VCaP (cell line): ENCODE measurements at regions not wholly inside any gene's neighbourhood (a gene's known extent, or its start where the extent isn't known, plus 50 kb on each side); places are given as distances from the start of the nearest gene placed in this dataset.

ENCODE experiments used
- H3K27ac ChIP-seq: fragments of 450-650 bp; 2 replicates; pipeline ENCODE4 v1.5.1; 2017
- TF ChIP-seq, protein P1 (sequence below): fragments of 450-650 bp; conservative IDR thresholded peaks from 2 replicates; pipeline ENCODE4 v1.5.1; 2017; ENCODE audit warnings: mild to moderate bottlenecking, moderate library complexity

GRCh38 chr12:78617683-78618082, 246.9 kb upstream of the SYT1 start:
- H3K27ac ChIP-seq = no peak overlapping the region
- TF ChIP-seq, protein P1, sequence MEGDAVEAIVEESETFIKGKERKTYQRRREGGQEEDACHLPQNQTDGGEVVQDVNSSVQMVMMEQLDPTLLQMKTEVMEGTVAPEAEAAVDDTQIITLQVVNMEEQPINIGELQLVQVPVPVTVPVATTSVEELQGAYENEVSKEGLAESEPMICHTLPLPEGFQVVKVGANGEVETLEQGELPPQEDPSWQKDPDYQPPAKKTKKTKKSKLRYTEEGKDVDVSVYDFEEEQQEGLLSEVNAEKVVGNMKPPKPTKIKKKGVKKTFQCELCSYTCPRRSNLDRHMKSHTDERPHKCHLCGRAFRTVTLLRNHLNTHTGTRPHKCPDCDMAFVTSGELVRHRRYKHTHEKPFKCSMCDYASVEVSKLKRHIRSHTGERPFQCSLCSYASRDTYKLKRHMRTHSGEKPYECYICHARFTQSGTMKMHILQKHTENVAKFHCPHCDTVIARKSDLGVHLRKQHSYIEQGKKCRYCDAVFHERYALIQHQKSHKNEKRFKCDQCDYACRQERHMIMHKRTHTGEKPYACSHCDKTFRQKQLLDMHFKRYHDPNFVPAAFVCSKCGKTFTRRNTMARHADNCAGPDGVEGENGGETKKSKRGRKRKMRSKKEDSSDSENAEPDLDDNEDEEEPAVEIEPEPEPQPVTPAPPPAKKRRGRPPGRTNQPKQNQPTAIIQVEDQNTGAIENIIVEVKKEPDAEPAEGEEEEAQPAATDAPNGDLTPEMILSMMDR = no peak

GRCh38 chr12:78622529-78623195, 241.9 kb upstream of the SYT1 start:
- TF ChIP-seq, protein P1 = no peak
- H3K27ac ChIP-seq = no peak overlapping the region

GRCh38 chr12:78628491-78629100, 236.0 kb upstream of the SYT1 start:
- TF ChIP-seq, protein P1 = no peak
- H3K27ac ChIP-seq = no peak overlapping the region

GRCh38 chr12:78636231-78636855, 228.2 kb upstream of the SYT1 start:
- H3K27ac ChIP-seq = no peak overlapping the region
- TF ChIP-seq, protein P1 = no peak

DNA sequence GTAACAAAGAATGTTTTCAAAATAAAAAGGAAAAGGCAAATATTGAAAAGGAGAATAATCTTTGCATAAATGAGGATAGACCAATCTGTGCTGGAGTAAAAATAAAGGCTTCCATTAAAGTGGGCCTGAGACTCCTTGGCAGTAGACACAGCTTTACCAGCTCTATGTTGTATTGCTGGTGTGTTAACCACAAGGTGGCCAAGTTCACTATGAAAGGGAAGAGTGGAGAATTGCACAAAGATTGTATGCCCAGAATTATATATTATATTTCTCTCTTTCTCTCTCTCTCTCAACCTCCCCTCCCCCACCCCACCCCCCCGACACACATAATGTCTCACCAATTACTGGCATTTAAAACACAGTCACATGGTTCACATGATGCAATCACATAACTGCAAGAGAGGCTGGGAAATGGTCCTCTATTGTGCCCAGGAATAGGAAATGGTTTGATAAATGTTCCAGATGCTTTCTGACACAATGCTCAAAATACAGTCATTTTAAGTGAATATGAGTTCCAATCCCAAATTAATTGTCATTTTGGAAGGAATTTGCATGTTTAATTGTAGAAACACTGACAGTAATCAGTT, 222.6 kb upstream of the SYT1 start:
- TF ChIP-seq, protein P1 = peak; percentile 51
- no peak overlapping the region for H3K27ac ChIP-seq

- no peak overlapping the region for H3K27ac ChIP-seq
- TF ChIP-seq, protein P1 = no peak
These were observed 218.6 kb upstream of the SYT1 start for GRCh38 chr12:78645956-78646355.

DNA sequence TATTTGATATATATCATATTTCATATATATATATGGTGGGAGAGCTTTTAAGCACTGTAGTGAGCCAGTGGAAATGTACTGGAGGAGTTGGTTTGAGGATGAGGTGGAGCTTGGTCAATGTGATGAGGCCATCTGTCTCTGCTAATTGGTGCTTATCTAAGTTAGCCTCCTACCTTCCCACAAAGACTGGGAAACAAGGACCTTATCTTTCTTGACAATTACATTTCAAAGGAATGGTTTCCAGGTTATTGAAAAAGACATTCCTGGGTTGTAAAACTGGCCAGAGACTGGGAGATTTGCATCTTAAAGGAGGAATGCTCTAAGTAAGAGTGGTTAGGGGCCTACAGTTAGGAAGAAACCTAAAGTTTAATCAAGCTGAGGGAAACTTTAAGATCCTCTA, 212.8 kb upstream of the SYT1 start:
- H3K27ac ChIP-seq = no peak overlapping the region
- TF ChIP-seq, protein P1 = no peak
